ENCODE measurements at regions not wholly inside any gene's neighbourhood (a gene's known extent, or its start where the extent isn't known, plus 50 kb on each side); places are given as distances from the start of the nearest gene placed in this dataset.

DNA sequence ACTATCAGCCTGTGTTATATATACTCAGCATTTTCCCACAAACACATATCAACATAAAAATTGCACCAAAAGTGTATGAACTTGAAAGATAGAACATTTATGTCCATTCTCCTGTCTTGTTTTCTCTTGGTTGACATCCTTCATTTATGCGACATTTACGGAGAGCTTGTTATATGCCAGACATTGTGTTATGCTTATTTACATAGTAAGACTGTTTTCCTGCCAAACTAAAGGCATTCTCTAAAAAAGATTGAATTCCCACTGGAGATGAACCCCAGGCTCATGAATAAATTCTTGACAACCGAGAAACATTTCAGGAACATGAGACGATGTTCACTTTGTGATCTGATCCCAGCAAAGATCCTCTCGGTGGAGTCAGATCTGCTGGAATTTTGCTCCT is 131.0 kb downstream of the RAP2A start:
- TF ChIP-seq YY1 (IDR thresholded peaks at IDR 0.05; ENCODE audit: insufficient read depth, insufficient read length) (no peak), SUZ12 (IDR thresholded peaks at IDR 0.05; ENCODE audit: extremely low read depth, insufficient read depth, insufficient read length) (no peak), ZNF274 (IDR thresholded peaks at IDR 0.05; ENCODE audit: low read depth, low read length) (no peak)

Data from NT2/D1 (cell line).